SK-N-SH (cell line): ENCODE measurements at regions not wholly inside any gene's neighbourhood (a gene's known extent, or its start where the extent isn't known, plus 50 kb on each side); places are given as distances from the start of the nearest gene placed in this dataset.

ENCODE experiments used
- CTCF ChIA-PET: fragments of 300-600, 350-600 bp; formaldehyde crosslinking; extraction: SDS; loops from one replicate; lab custom pipeline; 2021; lab: Yijun Ruan, JAX
- POLR2A ChIA-PET: fragments of 350-600 bp; sonication (Branson Sonifier 250); formaldehyde crosslinking; extraction: SDS; loops from one replicate; lab custom pipeline; 2020; ENCODE audit warnings: antibody characterized with exemption, inconsistent platforms; lab: Yijun Ruan, JAX
- DNase-seq: peaks from one replicate; pipeline ENCODE4 v3.0.0; 2012
- H2AFZ ChIP-seq: fragments of 200-600 bp; sonication (generic); 2 replicates; pipeline ENCODE4 v1.8.1; 2016; ENCODE audit warnings: antibody characterized with exemption, mild to moderate bottlenecking, low read depth
- H3F3A ChIP-seq: fragments of 200-600 bp; sonication (generic); replicated peaks from 2 replicates; pipeline ENCODE3; 2016; ENCODE audit warnings: antibody characterized with exemption, mild to moderate bottlenecking; ENCODE audit not compliant: insufficient read depth
- H3K27ac ChIP-seq, 2 experiments: fragments of 200-500 bp in 1 of 2; fragments of 200-600 bp in 1 of 2; sonication (Bioruptor generic) in 1 of 2; sonication (generic), shearing (Covaris generic) in 1 of 2; 2 replicates each; pipeline versions ENCODE4 v1.5.1 to v1.6.1; 2014 to 2016; ENCODE audit warnings: low read depth in 2 of 2, inconsistent platforms in 1 of 2, low read length in 1 of 2, mild to moderate bottlenecking in 1 of 2, mixed read lengths in 1 of 2
- H3K27me3 ChIP-seq: fragments of 200-600 bp; sonication (generic), shearing (Covaris generic); 2 replicates; pipeline ENCODE4 v1.6.1; 2016; ENCODE audit warnings: mixed run types; ENCODE audit not compliant: insufficient read depth
- H3K36me3 ChIP-seq, 2 experiments: fragments of 200-500 bp in 1 of 2; fragments of 200-600 bp in 1 of 2; sonication (Bioruptor generic) in 1 of 2; sonication (generic) in 1 of 2; replicated peaks in 1 of 2; 2 replicates each; pipeline versions ENCODE3 to v1.5.1; 2014 to 2016; ENCODE audit warnings: low read length in 1 of 2, mild to moderate bottlenecking in 1 of 2; ENCODE audit not compliant: insufficient read depth in 2 of 2, control insufficient read depth in 1 of 2
- H3K4me1 ChIP-seq, 2 experiments: fragments of 200-500 bp in 1 of 2; fragments of 200-600 bp in 1 of 2; sonication (Bioruptor generic) in 1 of 2; sonication (generic), shearing (Covaris generic) in 1 of 2; 2 replicates each; pipeline versions ENCODE4 v1.5.1 to v1.6.1; 2014 to 2016; ENCODE audit warnings: low read depth in 1 of 2, low read length in 1 of 2, mixed run types in 1 of 2; ENCODE audit not compliant: insufficient read depth in 2 of 2, control insufficient read depth in 1 of 2
- H3K4me2 ChIP-seq: fragments of 200-600 bp; sonication (generic), shearing (Covaris generic); 2 replicates; pipeline ENCODE4 v1.6.1; 2017; ENCODE audit warnings: mixed run types
- H3K4me3 ChIP-seq, 2 experiments: fragments of 200-500 bp in 1 of 2; fragments of 200-600 bp in 1 of 2; sonication (Bioruptor generic) in 1 of 2; sonication (generic), shearing (Covaris generic) in 1 of 2; 2 replicates each; pipeline versions ENCODE4 v1.5.1 to v1.8.1; 2014 to 2016; ENCODE audit warnings: low read depth in 2 of 2, inconsistent platforms in 1 of 2, low read length in 1 of 2, mild to moderate bottlenecking in 1 of 2, mixed read lengths in 1 of 2, moderate library complexity in 1 of 2
- H3K79me2 ChIP-seq: fragments of 200-600 bp; sonication (generic); 2 replicates; pipeline ENCODE4 v1.8.1; 2017; ENCODE audit warnings: mild to moderate bottlenecking; ENCODE audit not compliant: insufficient read depth
- H3K9ac ChIP-seq: fragments of 200-600 bp; sonication (generic); 2 replicates; pipeline ENCODE4 v1.6.1; 2017; ENCODE audit warnings: mixed run types
- H3K9me2 ChIP-seq: fragments of 200-600 bp; sonication (generic); 2 replicates; pipeline ENCODE4 v1.6.1; 2017; ENCODE audit warnings: mixed run types
- H3K9me3 ChIP-seq: fragments of 200-600 bp; sonication (generic); 2 replicates; pipeline ENCODE4 v1.6.1; 2017; ENCODE audit warnings: mixed run types, mild to moderate bottlenecking, moderate library complexity
- H4K20me1 ChIP-seq: fragments of 200-600 bp; sonication (generic); 2 replicates; pipeline ENCODE4 v1.6.1; 2017; ENCODE audit warnings: mild to moderate bottlenecking, mixed run types; ENCODE audit not compliant: insufficient read depth
- CTCF ChIP-seq: fragments of 200-600 bp; sonication (generic); IDR thresholded peaks from 2 replicates; pipeline ENCODE4 v1.6.1; 2017; ENCODE audit warnings: antibody characterized with exemption, mild to moderate bottlenecking, moderate library complexity
- ELF1 ChIP-seq: IDR thresholded peaks from 2 replicates; pipeline ENCODE4 v1.4.0; 2012
- EZH2phosphoT487 ChIP-seq: fragments of 200-600 bp; sonication (generic); IDR thresholded peaks from 2 replicates; pipeline ENCODE4 v1.6.1; 2017; ENCODE audit warnings: low read depth, mixed run types, mild to moderate bottlenecking, antibody characterized with exemption, moderate library complexity, borderline replicate concordance
- FOXM1 ChIP-seq: IDR thresholded peaks from 2 replicates; pipeline ENCODE4 v1.4.0; 2012; ENCODE audit warnings: low read depth, mild to moderate bottlenecking
- JUND ChIP-seq: IDR thresholded peaks from 2 replicates; pipeline ENCODE4 v1.4.0; 2012
- MEF2A ChIP-seq: IDR thresholded peaks from 2 replicates; pipeline ENCODE4 v1.4.0; 2012; ENCODE audit warnings: low read depth, borderline replicate concordance
- MXI1 ChIP-seq: IDR thresholded peaks from 2 replicates; pipeline ENCODE4 v1.6.1; 2012; ENCODE audit warnings: mild to moderate bottlenecking, low read depth, low read length, improper control_type of control experiment
- NRF1 ChIP-seq: IDR thresholded peaks from 2 replicates; pipeline ENCODE4 v1.6.1; 2012; ENCODE audit warnings: low read depth, mild to moderate bottlenecking, low read length
- POLR2AphosphoS5 ChIP-seq: IDR thresholded peaks from 2 replicates; pipeline ENCODE4 v1.6.1; 2012; ENCODE audit warnings: low read depth, low read length
- RFX5 ChIP-seq: IDR thresholded peaks from 2 replicates; pipeline ENCODE4 v1.6.1; 2012; ENCODE audit warnings: mild to moderate bottlenecking, improper control_type of control experiment, low read length
- RXRA ChIP-seq: IDR thresholded peaks from 2 replicates; pipeline ENCODE4 v1.4.0; 2012; ENCODE audit warnings: low read depth, mild to moderate bottlenecking, borderline replicate concordance
- TAF1 ChIP-seq: IDR thresholded peaks from 2 replicates; pipeline ENCODE4 v1.6.1; 2012; ENCODE audit warnings: low read depth, mild to moderate bottlenecking, low read length, moderate library complexity, borderline replicate concordance
- TCF12 ChIP-seq: IDR thresholded peaks from 2 replicates; pipeline ENCODE4 v1.4.0; 2012
- TEAD4 ChIP-seq: IDR thresholded peaks from 2 replicates; pipeline ENCODE4 v1.4.0; 2012; ENCODE audit warnings: mild to moderate bottlenecking, borderline replicate concordance; ENCODE audit not compliant: insufficient read depth
- YY1 ChIP-seq: IDR thresholded peaks from 2 replicates; pipeline ENCODE4 v1.4.0; 2012; ENCODE audit warnings: low read depth, mild to moderate bottlenecking
- ZBTB33 ChIP-seq: IDR thresholded peaks from 2 replicates; pipeline ENCODE4 v1.4.0; 2012; ENCODE audit warnings: low read depth, borderline replicate concordance
- WGBS: methylation state at CpG from one replicate; pipeline ENCODE4 v1.1.6; 2017; ENCODE audit warnings: low lambda C conversion rate; 5-methylcytosine and 5-hydroxymethylcytosine counted together
- TF ChIP-seq, protein P1 (sequence below): IDR thresholded peaks from 2 replicates; pipeline ENCODE4; 2012
- TF ChIP-seq, protein P2 (sequence below): fragments of 150-350 bp; IDR thresholded peaks from 2 replicates; pipeline ENCODE4 v1.6.1; 2017; ENCODE audit warnings: antibody characterized with exemption, low read length, low read depth, borderline replicate concordance
- TF ChIP-seq, protein P3 (sequence below): fragments of 150-350 bp; IDR thresholded peaks from 2 replicates; pipeline ENCODE4 v1.6.1; 2016; ENCODE audit warnings: mild to moderate bottlenecking, low read depth, low read length

DNA sequence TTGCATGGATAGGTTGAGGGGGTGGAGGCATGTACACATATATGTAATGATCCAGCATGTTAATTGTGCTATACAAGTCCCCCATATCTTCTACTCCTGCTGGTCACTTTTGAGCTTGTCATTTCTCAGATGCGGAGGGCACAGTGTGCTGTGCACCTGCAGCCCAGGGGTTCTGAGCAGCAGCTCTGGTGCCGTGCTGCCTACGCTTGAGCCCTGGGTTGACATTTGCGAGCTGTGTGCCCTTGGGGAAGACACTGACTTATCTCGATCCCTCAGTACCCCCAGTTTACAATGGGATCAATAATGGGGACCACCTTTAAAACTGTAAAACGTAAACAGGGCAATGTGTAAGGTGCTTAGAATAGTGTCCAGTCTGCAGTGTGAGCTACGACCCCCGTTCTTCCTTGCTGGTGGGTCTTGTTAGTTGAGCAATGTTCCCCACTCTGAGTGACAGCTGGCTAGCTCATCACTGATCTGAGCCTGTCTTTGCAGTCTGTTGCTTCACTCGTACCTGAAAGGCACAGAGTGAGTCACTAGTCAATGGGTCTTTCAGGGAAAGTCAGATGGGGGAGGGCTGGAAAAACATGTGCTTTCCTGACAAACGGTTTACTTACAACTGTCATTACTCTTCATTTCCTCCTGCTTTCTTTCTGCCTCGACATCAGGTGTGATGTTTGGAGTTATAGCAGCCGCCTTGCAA is 91.7 kb downstream of the SLC2A10 start:
- Histone ChIP-seq H3K4me1 (peaks cover 0 to 4% of the 10 kb centered on the region in 2 experiments; a peak in 1 of 4 replicates), H3K9ac (no peak overlapping the region), H3K4me2 (no peak overlapping the region), H3F3A (no peaks in the 10 kb centered on the region), H3K9me2 (no peaks in the 10 kb centered on the region), H3K27ac (no peak overlapping the region), H3K79me2 (no peaks in the 10 kb centered on the region), H3K36me3 (no peaks in the 10 kb centered on the region), H4K20me1 (no peaks in the 10 kb centered on the region), H3K27me3 (no peaks in the 10 kb centered on the region; the same call in 1 of the 2 replicates), H3K9me3 (no peaks in the 10 kb centered on the region), H2AFZ (no peak overlapping the region), H3K4me3 (no peak overlapping the region)
- TF ChIP-seq TEAD4: no peak
- DNase-seq: no peak
- POLR2A ChIA-PET: no interaction called here
- CTCF ChIA-PET: no interaction called here
- 41% methylated on average over 12 of the region's 12 CpGs for WGBS

DNA sequence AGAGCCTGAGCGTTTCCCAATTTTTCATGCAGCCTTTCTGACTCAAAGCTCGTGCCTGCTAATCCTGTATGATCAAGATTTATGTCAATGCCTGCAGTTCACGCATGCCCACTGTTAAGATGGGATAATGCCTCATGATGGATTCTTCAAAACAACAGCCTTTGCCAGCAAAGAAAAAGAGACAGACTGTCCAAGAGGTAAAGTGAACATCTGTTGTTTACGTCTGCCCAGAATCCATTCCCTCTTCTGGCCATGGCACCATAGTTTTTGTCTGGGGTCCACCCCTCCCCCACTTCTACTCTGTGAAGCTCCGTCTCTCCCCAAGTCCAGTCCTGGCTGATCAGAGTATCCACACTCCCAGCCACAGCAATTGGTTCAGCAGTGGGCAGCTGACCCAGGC is 91.9 kb upstream of the EYA2 start:
- no peak for DNase-seq
- H3K4me3 ChIP-seq: no peak overlapping the region
- no peak overlapping the region for H3K4me2 ChIP-seq
- no peaks in the 10 kb centered on the region for H3K9me2 ChIP-seq
- H3K27ac ChIP-seq: no peak overlapping the region
- H4K20me1 ChIP-seq: no peaks in the 10 kb centered on the region
- H3K27me3 ChIP-seq: no peaks in the 10 kb centered on the region; the same call in 1 of the 2 replicates
- H3K9ac ChIP-seq: no peak overlapping the region
- no peaks in the 10 kb centered on the region for H3F3A ChIP-seq
- no peak overlapping the region for H2AFZ ChIP-seq
- TF ChIP-seq, protein P1, sequence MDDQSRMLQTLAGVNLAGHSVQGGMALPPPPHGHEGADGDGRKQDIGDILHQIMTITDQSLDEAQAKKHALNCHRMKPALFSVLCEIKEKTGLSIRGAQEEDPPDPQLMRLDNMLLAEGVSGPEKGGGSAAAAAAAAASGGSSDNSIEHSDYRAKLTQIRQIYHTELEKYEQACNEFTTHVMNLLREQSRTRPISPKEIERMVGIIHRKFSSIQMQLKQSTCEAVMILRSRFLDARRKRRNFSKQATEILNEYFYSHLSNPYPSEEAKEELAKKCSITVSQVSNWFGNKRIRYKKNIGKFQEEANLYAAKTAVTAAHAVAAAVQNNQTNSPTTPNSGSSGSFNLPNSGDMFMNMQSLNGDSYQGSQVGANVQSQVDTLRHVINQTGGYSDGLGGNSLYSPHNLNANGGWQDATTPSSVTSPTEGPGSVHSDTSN: no peak
- TF ChIP-seq FOXM1 (no peak), NRF1 (no peak), ELF1 (no peak), POLR2AphosphoS5 (no peak), YY1 (no peak), TCF12 (no peak), ZBTB33 (no peak), MEF2A (no peak), CTCF (no peak), MXI1 (no peak), JUND (no peak), RFX5 (no peak), RXRA (no peak), TEAD4 (no peak), TAF1 (no peak), EZH2phosphoT487 (no peak)
- TF ChIP-seq, protein P2, sequence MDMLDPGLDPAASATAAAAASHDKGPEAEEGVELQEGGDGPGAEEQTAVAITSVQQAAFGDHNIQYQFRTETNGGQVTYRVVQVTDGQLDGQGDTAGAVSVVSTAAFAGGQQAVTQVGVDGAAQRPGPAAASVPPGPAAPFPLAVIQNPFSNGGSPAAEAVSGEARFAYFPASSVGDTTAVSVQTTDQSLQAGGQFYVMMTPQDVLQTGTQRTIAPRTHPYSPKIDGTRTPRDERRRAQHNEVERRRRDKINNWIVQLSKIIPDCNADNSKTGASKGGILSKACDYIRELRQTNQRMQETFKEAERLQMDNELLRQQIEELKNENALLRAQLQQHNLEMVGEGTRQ: no peak
- TF ChIP-seq, protein P3, sequence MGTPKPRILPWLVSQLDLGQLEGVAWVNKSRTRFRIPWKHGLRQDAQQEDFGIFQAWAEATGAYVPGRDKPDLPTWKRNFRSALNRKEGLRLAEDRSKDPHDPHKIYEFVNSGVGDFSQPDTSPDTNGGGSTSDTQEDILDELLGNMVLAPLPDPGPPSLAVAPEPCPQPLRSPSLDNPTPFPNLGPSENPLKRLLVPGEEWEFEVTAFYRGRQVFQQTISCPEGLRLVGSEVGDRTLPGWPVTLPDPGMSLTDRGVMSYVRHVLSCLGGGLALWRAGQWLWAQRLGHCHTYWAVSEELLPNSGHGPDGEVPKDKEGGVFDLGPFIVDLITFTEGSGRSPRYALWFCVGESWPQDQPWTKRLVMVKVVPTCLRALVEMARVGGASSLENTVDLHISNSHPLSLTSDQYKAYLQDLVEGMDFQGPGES: no peak
- H3K79me2 ChIP-seq: no peaks in the 10 kb centered on the region
- peaks cover 0 to 4% of the 10 kb centered on the region in 2 experiments; a peak in 1 of 4 replicates for H3K4me1 ChIP-seq
- ChIA-PET CTCF (no interaction called here), POLR2A (no interaction called here)
- no peaks in the 10 kb centered on the region for H3K36me3 ChIP-seq
- H3K9me3 ChIP-seq: no peaks in the 10 kb centered on the region
- 51% methylated on average over 5 of the region's 5 CpGs for WGBS
